ENCODE measurements at regions not wholly inside any gene's neighbourhood (a gene's known extent, or its start where the extent isn't known, plus 50 kb on each side); places are given as distances from the start of the nearest gene placed in this dataset.

DNA sequence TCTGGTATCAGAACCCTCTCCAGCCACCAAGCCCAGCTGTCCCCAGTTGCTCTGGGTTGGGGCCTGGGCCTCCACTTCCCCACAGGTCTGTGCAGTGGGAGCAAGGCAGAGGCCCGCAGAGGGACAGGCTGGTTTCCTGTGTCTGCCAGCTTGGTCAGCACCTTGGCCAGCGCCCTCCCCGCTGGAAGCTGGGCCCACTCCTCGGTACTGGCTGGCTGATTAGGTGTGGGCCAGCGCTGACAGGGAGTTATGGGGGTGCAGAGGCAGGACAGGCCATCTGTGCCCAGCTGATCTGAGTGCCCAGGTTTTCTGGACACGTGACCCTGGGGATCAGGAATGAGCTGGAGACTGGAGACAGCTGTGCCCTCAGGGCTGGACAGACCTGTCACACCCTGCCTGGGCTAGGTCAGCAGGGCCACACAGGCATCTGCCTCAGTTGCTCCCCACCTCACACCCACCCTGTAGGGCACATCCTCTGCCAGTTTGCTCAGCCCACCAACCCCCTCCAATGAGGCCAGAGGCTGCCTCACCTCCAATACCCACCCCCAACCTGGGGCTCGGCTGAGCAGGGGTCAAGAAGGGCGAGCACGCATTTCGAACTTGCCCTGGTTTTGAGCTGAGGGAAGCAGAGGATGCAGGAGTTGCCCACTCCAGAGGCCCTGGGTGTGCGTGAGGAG, 175.3 kb downstream of the IGLL1 start (continued):
- TF ChIP-seq ZBTB1 (CRISPR knock-in tag; IDR thresholded peaks at IDR 0.05; ENCODE audit: borderline replicate concordance) (no peak), FOXC1 (CRISPR knock-in tag; IDR thresholded peaks at IDR 0.05; ENCODE audit: borderline replicate concordance) (0 out of 2 replicates have a peak, but pooled peaks have one; percentile 47), ZNF263 (CRISPR knock-in tag; IDR thresholded peaks at IDR 0.05) (peak; percentile 48; the same call in 1 of the 2 replicates), ZC3H13 (CRISPR knock-in tag; IDR thresholded peaks at IDR 0.05) (0 out of 2 replicates have a peak, but pooled peaks have one; percentile 34), RARA (CRISPR knock-in tag; IDR thresholded peaks at IDR 0.05) (peak; percentile 59), ZNF253 (CRISPR knock-in tag; IDR thresholded peaks at IDR 0.05; ENCODE audit: borderline replicate concordance) (0 out of 2 replicates have a peak, but pooled peaks have one; percentile 69), HMGA1 (CRISPR knock-in tag; conservative IDR thresholded peaks at IDR 0.05) (no peak), AGO2 (optimal IDR thresholded peaks at IDR 0.05; ENCODE audit: low read depth, low read length) (no peak), ZNF749 (CRISPR knock-in tag; IDR thresholded peaks at IDR 0.05; ENCODE audit: borderline replicate concordance) (0 out of 2 replicates have a peak, but pooled peaks have one; percentile 69), ARNT2 (CRISPR knock-in tag; IDR thresholded peaks at IDR 0.05; ENCODE audit: low read depth) (peak; percentile 74; the same call in 1 of the 2 replicates)
- TF ChIP-seq, protein P1, sequence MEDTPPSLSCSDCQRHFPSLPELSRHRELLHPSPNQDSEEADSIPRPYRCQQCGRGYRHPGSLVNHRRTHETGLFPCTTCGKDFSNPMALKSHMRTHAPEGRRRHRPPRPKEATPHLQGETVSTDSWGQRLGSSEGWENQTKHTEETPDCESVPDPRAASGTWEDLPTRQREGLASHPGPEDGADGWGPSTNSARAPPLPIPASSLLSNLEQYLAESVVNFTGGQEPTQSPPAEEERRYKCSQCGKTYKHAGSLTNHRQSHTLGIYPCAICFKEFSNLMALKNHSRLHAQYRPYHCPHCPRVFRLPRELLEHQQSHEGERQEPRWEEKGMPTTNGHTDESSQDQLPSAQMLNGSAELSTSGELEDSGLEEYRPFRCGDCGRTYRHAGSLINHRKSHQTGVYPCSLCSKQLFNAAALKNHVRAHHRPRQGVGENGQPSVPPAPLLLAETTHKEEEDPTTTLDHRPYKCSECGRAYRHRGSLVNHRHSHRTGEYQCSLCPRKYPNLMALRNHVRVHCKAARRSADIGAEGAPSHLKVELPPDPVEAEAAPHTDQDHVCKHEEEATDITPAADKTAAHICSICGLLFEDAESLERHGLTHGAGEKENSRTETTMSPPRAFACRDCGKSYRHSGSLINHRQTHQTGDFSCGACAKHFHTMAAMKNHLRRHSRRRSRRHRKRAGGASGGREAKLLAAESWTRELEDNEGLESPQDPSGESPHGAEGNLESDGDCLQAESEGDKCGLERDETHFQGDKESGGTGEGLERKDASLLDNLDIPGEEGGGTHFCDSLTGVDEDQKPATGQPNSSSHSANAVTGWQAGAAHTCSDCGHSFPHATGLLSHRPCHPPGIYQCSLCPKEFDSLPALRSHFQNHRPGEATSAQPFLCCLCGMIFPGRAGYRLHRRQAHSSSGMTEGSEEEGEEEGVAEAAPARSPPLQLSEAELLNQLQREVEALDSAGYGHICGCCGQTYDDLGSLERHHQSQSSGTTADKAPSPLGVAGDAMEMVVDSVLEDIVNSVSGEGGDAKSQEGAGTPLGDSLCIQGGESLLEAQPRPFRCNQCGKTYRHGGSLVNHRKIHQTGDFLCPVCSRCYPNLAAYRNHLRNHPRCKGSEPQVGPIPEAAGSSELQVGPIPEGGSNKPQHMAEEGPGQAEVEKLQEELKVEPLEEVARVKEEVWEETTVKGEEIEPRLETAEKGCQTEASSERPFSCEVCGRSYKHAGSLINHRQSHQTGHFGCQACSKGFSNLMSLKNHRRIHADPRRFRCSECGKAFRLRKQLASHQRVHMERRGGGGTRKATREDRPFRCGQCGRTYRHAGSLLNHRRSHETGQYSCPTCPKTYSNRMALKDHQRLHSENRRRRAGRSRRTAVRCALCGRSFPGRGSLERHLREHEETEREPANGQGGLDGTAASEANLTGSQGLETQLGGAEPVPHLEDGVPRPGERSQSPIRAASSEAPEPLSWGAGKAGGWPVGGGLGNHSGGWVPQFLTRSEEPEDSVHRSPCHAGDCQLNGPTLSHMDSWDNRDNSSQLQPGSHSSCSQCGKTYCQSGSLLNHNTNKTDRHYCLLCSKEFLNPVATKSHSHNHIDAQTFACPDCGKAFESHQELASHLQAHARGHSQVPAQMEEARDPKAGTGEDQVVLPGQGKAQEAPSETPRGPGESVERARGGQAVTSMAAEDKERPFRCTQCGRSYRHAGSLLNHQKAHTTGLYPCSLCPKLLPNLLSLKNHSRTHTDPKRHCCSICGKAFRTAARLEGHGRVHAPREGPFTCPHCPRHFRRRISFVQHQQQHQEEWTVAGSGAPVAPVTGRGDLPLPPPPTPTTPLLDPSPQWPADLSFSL (CRISPR knock-in tag; IDR thresholded peaks at IDR 0.05) = no peak
- TF ChIP-seq, protein P2, sequence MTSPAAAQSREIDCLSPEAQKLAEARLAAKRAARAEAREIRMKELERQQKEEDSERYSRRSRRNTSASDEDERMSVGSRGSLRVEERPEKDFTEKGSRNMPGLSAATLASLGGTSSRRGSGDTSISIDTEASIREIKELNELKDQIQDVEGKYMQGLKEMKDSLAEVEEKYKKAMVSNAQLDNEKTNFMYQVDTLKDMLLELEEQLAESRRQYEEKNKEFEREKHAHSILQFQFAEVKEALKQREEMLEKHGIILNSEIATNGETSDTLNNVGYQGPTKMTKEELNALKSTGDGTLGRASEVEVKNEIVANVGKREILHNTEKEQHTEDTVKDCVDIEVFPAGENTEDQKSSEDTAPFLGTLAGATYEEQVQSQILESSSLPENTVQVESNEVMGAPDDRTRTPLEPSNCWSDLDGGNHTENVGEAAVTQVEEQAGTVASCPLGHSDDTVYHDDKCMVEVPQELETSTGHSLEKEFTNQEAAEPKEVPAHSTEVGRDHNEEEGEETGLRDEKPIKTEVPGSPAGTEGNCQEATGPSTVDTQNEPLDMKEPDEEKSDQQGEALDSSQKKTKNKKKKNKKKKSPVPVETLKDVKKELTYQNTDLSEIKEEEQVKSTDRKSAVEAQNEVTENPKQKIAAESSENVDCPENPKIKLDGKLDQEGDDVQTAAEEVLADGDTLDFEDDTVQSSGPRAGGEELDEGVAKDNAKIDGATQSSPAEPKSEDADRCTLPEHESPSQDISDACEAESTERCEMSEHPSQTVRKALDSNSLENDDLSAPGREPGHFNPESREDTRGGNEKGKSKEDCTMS (CRISPR knock-in tag; conservative IDR thresholded peaks at IDR 0.05) = no peak
- TF ChIP-seq, protein P3, sequence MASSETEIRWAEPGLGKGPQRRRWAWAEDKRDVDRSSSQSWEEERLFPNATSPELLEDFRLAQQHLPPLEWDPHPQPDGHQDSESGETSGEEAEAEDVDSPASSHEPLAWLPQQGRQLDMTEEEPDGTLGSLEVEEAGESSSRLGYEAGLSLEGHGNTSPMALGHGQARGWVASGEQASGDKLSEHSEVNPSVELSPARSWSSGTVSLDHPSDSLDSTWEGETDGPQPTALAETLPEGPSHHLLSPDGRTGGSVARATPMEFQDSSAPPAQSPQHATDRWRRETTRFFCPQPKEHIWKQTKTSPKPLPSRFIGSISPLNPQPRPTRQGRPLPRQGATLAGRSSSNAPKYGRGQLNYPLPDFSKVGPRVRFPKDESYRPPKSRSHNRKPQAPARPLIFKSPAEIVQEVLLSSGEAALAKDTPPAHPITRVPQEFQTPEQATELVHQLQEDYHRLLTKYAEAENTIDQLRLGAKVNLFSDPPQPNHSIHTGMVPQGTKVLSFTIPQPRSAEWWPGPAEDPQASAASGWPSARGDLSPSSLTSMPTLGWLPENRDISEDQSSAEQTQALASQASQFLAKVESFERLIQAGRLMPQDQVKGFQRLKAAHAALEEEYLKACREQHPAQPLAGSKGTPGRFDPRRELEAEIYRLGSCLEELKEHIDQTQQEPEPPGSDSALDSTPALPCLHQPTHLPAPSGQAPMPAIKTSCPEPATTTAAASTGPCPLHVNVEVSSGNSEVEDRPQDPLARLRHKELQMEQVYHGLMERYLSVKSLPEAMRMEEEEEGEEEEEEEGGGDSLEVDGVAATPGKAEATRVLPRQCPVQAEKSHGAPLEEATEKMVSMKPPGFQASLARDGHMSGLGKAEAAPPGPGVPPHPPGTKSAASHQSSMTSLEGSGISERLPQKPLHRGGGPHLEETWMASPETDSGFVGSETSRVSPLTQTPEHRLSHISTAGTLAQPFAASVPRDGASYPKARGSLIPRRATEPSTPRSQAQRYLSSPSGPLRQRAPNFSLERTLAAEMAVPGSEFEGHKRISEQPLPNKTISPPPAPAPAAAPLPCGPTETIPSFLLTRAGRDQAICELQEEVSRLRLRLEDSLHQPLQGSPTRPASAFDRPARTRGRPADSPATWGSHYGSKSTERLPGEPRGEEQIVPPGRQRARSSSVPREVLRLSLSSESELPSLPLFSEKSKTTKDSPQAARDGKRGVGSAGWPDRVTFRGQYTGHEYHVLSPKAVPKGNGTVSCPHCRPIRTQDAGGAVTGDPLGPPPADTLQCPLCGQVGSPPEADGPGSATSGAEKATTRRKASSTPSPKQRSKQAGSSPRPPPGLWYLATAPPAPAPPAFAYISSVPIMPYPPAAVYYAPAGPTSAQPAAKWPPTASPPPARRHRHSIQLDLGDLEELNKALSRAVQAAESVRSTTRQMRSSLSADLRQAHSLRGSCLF (CRISPR knock-in tag; IDR thresholded peaks at IDR 0.05; ENCODE audit: borderline replicate concordance) = 0 out of 2 replicates have a peak, but pooled peaks have one; percentile 88
